NCI-H2171 (cell line): ENCODE measurements at regions not wholly inside any gene's neighbourhood (a gene's known extent, or its start where the extent isn't known, plus 50 kb on each side); places are given as distances from the start of the nearest gene placed in this dataset.
"Not testable (repeated sequence)": the region's sequence is repeated elsewhere in the genome, so short reads cannot be mapped to it uniquely, and the experiment has no call there.

ENCODE experiments used
- DNase-seq: peaks from one replicate; lab custom pipeline; 2025; lab: John Stamatoyannopoulos, UW

DNA sequence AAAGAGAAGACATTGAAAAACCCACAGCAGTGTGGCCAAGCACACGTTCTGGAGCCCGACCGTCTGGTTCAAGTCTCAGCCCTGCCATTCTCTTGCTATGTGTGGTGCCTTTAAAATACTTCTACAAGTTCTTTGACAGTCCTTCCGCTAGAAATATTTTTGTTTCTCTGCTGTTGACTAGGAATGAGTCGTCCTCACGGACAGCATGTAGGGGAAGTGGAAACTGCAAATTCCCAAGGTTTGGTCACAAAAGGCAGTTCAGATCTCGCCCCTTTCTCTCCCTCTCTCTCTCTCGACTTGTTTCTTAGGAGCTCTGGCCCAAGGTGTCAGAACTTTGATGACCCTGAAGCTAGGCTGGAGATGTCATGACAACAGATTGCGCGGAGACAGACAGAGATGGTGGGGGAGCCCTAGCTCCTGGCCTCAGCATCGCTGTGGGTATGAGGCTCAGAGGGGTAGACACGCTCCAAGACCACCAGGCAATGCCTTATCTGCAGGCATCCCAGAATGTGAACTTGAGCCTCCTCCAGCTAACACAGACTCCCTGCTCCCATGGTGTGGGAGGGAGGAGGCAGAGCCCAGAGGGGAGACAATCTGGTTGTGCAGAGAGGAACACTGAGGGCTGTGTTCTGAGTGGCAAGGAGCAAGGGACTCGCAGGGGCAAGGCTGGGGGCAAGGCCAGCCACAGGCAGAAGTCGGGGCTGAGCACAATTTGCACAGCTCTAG, 368.9 kb upstream of the SULF2 start:
- DNase-seq = no peak

GRCh38 chr20:48153523-48153922, 368.2 kb upstream of the SULF2 start:
- peak; percentile 58 for DNase-seq

DNA sequence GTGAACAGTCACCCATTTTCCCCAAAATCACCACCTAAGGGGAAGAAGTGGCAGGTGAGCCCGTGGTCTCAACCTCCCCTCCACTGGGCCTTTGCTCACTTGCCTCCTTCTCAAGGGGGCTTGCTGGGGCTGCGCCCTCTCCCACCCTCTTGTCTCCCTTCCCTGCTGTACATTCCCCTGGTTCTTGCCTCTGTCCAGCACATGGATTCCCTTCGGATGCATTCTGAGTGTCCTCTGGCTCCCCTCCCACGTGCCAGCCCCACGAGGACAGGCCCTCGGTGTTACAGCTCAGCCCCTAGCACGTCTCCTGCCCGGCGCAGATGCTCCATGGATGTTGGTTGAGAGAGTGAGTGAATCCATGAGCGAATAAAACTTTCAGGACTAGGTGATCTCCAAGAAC, 367.8 kb upstream of the SULF2 start:
- no peak for DNase-seq

DNA sequence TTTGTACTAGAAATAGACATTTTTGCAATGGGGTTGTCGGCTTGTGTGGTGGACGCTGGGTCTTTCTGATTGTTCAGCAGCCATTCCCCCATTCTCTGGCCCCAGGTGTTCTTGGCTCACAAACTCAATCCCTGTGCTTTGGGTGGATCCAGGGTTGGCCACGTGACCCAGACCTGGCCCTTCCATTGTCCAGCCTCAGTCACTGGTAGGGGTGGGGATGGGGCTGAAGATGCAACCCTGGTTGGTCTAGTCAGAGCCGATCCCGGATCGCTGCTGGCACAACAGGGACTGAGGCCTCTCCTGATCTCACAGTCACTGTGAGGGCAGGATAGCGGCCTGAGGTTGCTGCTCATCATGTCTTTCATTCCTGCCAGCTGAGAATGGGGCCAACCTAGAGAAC, 365.3 kb upstream of the SULF2 start:
- no peak for DNase-seq

GRCh38 chr20:48149902-48150301, 364.6 kb upstream of the SULF2 start:
- no peak for DNase-seq

DNA sequence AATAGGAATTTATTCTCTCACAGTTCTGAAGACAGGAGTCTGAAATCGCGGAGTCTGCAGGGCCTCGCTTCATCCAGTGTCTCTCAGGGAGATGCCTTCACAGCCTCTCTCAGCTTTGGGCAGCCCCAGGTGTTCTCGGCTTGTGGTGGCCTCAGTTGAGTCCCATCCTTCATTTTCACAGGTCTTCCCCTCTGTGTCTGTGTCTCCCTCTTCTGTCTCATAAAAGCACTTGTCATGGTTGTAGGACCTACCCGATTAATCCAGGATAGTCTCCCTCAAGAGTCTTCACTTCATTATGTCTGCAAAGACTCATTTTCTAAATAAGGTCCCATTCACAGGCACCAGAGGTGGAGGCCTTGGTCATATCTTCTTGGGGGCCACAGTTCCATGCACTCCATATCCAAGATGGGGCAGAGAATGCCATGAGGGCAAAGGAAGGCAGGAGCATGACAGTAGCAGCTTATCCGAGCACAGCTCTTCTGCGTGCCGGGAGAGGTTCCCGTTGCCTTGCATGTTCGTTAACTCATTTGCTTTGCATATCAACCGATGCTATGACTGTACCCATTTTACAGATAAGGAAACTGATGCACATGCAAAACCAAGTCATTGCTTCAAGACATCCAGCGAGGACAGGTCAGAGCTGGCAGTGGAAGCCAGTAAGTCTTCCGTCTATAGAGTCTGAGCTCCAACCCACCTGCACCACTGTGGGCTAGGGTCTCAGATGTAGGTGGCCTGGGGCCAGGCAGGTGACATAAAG, 363.8 kb upstream of the SULF2 start:
- no peak for DNase-seq

GRCh38 chr20:48148020-48148419, 362.7 kb upstream of the SULF2 start:
- no peak for DNase-seq

GRCh38 chr20:48147311-48147710, 362.0 kb upstream of the SULF2 start:
- no peak for DNase-seq

DNA sequence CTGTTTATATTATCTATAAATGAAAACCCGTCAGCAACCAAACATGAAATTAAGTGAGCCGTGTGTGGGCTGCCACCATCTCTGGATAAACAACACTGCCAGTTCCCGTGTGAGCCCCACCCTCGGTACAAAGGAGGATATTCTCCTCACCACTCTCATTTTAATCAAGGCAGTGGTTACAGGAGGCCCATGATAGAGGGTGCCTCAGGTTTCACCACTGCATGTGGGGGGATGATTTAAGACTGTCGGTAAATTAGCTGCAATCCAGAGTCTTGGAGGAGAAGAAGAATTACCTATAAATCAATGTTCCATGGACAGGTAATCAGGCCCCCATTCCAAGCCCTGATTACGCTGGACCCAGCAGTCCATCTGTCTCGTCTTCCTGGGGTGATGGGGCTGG, 361.6 kb upstream of the SULF2 start:
- no peak for DNase-seq

- DNase-seq = no peak
Observed at GRCh38 chr20:48146308-48146707, 361.0 kb upstream of the SULF2 start.

GRCh38 chr20:48143435-48144081, 358.3 kb upstream of the SULF2 start:
- DNase-seq = peak; percentile 19

DNA sequence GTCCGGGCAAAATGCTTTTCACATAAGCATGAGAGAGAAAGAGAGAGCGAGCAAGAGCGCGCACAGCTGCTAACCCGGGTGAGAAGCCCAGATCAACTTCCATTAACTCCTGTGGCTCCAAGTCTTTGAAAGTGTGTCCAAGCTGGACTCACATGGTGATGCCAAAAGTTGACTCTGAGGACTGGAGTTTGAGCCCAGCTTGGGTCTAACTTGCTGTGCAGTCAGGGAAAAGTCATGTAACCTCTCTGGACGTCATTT, 357.2 kb upstream of the SULF2 start:
- peak; percentile 47 for DNase-seq

- DNase-seq = no peak
Observed at GRCh38 chr20:48141660-48142515, 356.6 kb upstream of the SULF2 start.

DNA sequence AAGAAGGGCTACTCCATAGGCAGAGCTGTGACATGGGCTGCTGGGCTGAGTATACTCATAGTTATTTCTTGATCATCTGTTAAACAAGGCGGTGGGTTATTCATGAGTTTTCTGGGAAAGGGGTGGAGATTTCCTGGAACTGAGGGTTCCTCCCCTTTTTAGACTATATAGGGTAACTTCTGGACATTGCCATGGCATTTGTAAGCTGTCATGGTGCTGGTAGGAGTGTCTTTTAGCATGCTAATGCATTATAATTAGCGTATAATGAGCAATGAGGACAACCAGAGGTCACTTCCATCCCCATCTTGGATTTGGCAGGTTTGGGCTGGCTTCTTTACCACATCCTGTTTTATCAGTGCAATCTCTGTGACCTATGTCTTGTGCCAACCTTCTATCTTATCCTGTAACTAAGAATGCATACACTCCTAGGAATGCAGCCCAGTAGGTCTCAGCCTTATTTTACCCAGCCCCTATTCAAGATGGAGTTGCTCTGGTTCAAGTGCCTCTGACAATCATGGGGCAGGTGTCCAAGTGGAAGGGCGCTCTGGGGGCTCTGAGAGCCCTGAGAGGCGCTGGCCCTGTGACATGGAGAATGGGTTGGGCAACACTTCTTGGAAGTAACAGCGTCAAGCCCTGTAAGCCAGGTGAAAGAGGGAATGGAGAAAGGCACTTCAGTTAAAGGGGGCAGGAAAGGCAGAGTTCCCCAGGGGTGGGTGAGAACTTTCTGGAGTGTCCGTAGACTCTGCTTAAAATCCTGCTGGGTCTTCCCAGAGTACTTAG, 354.2 kb upstream of the SULF2 start:
- no peak for DNase-seq

DNA sequence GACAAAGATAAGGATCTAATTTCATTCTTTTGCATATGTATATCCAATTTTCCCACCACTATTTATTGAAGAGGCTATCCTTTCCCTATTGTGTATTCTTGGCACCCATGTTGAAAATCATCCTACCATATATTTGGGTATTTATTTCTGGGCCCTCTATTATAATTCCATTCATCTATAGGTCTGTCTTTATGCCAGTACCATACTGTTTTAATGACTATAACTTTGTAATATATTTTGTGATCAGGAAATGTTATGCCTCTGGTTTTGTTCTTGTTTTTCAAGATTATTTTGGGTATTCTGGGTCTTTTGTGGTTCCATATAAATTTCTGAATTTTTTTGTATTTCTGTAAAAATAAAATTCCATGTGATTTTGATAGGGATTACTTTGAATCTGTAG, 347.6 kb upstream of the SULF2 start:
- DNase-seq = no peak

- no peak for DNase-seq
Observed at GRCh38 chr20:48131581-48131980, 346.3 kb upstream of the SULF2 start.

GRCh38 chr20:48129345-48129942, 344.2 kb upstream of the SULF2 start:
- DNase-seq = no peak

- no peak for DNase-seq
Observed at GRCh38 chr20:48128436-48128835, 343.2 kb upstream of the SULF2 start.

GRCh38 chr20:48127964-48128363, 342.7 kb upstream of the SULF2 start:
- not testable (repeated sequence) for DNase-seq

DNA sequence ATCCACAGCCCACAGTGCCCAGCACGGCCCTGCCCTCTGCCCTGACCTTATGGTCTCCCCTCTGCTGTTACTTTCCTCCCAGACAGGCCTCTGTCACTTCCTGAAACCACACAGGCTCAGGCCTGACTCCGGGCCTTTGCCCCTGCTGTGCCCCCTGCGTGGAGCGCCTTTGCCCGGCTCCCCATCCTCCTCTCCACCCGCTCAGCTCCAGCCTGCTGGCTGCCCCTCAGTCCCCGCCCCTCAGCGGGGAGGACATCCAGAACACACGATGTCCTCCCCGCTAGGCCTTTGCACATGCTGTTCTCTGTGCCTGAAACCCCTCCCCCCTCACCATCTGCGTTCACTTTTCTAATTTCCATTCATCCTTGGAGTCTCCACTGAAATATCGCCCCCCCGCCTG, 341.9 kb upstream of the SULF2 start:
- not testable (repeated sequence) for DNase-seq

DNA sequence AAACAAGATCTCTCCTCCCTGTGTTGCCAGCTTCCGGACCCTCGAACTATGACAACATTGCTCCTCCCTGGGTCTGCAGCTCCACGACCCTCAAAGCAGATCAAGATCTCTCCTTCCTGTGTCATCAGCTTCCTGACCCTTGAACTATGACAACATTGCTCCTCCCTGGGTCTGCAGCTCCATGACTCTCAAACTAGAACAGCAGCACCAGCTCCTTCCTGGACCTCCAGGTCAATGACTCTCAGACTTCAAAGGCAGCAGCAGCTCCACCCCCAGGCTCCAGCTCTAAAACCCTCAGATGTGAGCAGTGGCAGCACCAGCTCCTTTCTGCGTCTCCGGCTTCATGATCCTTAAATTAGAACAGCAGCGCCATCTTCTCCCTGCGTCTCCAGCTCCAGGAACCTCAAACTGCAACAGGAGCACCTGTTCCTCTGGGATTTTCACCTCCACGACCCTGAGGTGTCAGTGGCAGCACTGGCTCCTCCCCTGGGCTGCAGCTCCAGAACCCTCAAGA, 341.0 kb upstream of the SULF2 start:
- no peak for DNase-seq
